K562 (cell line): ENCODE measurements at regions not wholly inside any gene's neighbourhood (a gene's known extent, or its start where the extent isn't known, plus 50 kb on each side); places are given as distances from the start of the nearest gene placed in this dataset.
A peak's percentile ranks its signal among the peaks of the same experiment; 100 is the strongest.

Source experiments
- ATF6 ChIP-seq: sonication (generic); formaldehyde crosslinking; IDR thresholded peaks from 2 replicates; pipeline ENCODE4 v1.4.0; 2020; ENCODE audit warnings: mild to moderate bottlenecking, missing genetic modification reagents
- BACH1 ChIP-seq: fragments of 200-800 bp; sonication (Bioruptor generic); IDR thresholded peaks from 2 replicates; pipeline ENCODE4 v1.6.1; 2016; ENCODE audit warnings: missing genetic modification characterization, missing compliant biosample characterization
- BRF2 ChIP-seq: IDR thresholded peaks from 3 replicates; pipeline ENCODE4 v1.6.1; 2011; ENCODE audit warnings: borderline replicate concordance, mild to moderate bottlenecking; ENCODE audit not compliant: insufficient read length, insufficient read depth
- CHD1 ChIP-seq: fragments of 200-600 bp; sonication (generic); IDR thresholded peaks from one replicate; pipeline ENCODE4 v1.6.1; 2012; ENCODE audit warnings: mild to moderate bottlenecking, moderate library complexity, low read length, inconsistent platforms
- E2F1 ChIP-seq: sonication (generic); formaldehyde crosslinking; IDR thresholded peaks from 2 replicates; pipeline ENCODE4 v1.8.1; 2023; ENCODE audit warnings: mild to moderate bottlenecking, missing genetic modification reagents, moderate library complexity
- FOXM1 ChIP-seq, 2 experiments: fragments of 450-650 bp in 1 of 2; sonication (generic) in 1 of 2; formaldehyde crosslinking in 1 of 2; IDR thresholded peaks; 2 replicates each; pipeline versions ENCODE4 v1.6.1 to v1.9.0; 2017 to 2022; ENCODE audit warnings: low read depth in 2 of 2, mild to moderate bottlenecking in 2 of 2, missing genetic modification reagents in 1 of 2, moderate library complexity in 1 of 2
- GABPB2 ChIP-seq: fragments of 250-450 bp; sonication (Bioruptor Pico); conservative IDR thresholded peaks from 2 replicates; pipeline ENCODE4 v1.5.1; 2021; ENCODE audit warnings: mild to moderate bottlenecking
- HDAC1 ChIP-seq, 2 experiments: fragments of 450-650 bp; IDR thresholded peaks; 2 replicates each; pipeline ENCODE4 v1.6.1; 2016 to 2017; ENCODE audit warnings: inconsistent platforms in 1 of 2, mild to moderate bottlenecking in 1 of 2, moderate library complexity in 1 of 2
- MAFF ChIP-seq: IDR thresholded peaks from 2 replicates; pipeline ENCODE4 v1.6.1; 2012; ENCODE audit warnings: low read length, improper control_type of control experiment
- MAFG ChIP-seq: fragments of 450-650 bp; conservative IDR thresholded peaks from 2 replicates; pipeline ENCODE4 v1.6.1; 2016; ENCODE audit warnings: missing genetic modification characterization, missing compliant biosample characterization
- MBD2 ChIP-seq: sonication (generic); IDR thresholded peaks from 2 replicates; pipeline ENCODE4 v1.6.1; 2016; ENCODE audit warnings: low read depth, borderline replicate concordance
- MEIS2 ChIP-seq: fragments of 450-650 bp; IDR thresholded peaks from 2 replicates; pipeline ENCODE4 v1.6.1; 2014; ENCODE audit warnings: mild to moderate bottlenecking; ENCODE audit not compliant: partially characterized antibody
- NCOA1 ChIP-seq: fragments of 450-650 bp; IDR thresholded peaks from 2 replicates; pipeline ENCODE4 v1.6.1; 2016; ENCODE audit warnings: low read depth
- POLR2AphosphoS2 ChIP-seq: IDR thresholded peaks from 2 replicates; pipeline ENCODE4 v1.6.1; 2012; ENCODE audit warnings: low read length, improper control_type of control experiment
- RBM34 ChIP-seq: fragments of 200-400 bp; formaldehyde crosslinking; IDR thresholded peaks from 2 replicates; pipeline ENCODE4 v1.6.1; 2018; ENCODE audit warnings: low read length, borderline replicate concordance; ENCODE audit not compliant: insufficient read depth
- SMC3 ChIP-seq: conservative IDR thresholded peaks from 2 replicates; pipeline ENCODE4 v1.6.1; 2011; ENCODE audit warnings: low read depth, low read length, improper control_type of control experiment; ENCODE audit not compliant: insufficient read depth
- SP2 ChIP-seq: IDR thresholded peaks from 2 replicates; pipeline ENCODE4 v1.6.1; 2011; ENCODE audit warnings: mild to moderate bottlenecking, low read depth, low read length, moderate library complexity; ENCODE audit not compliant: poor library complexity, severe bottlenecking; ENCODE audit errors: extremely low read depth
- U2AF2 ChIP-seq: fragments of 200-400 bp; formaldehyde crosslinking; optimal IDR thresholded peaks from 2 replicates; pipeline ENCODE3; 2017; ENCODE audit warnings: low read depth, mild to moderate bottlenecking, low read length
- VEZF1 ChIP-seq: fragments of 200-800 bp; sonication (Bioruptor generic); IDR thresholded peaks from 2 replicates; pipeline ENCODE4 v1.6.1; 2017; ENCODE audit warnings: missing genetic modification characterization, missing compliant biosample characterization
- ZNF140 ChIP-seq: fragments of 250-450 bp; sonication (Bioruptor Pico); IDR thresholded peaks from 2 replicates; pipeline ENCODE4 v1.8.0; 2021; ENCODE audit warnings: moderate library complexity, mild to moderate bottlenecking, inconsistent platforms
- ZNF316 ChIP-seq: fragments of 450-650 bp; IDR thresholded peaks from 2 replicates; pipeline ENCODE4 v1.6.1; 2016
- ZNF444 ChIP-seq: fragments of 250-450 bp; sonication (Bioruptor Pico); IDR thresholded peaks from 2 replicates; pipeline ENCODE4 v1.4.0; 2020; ENCODE audit warnings: mild to moderate bottlenecking, moderate library complexity

GRCh38 chr3:178217479-178217878 is 318.8 kb upstream of the KCNMB2 start (continued):
- TF ChIP-seq SP2 (no peak), HDAC1 (IDR thresholded peaks at IDR 0.05) (no peak), NCOA1 (no peak), MBD2 (no peak), POLR2AphosphoS2 (no peak), SMC3 (no peak), U2AF2 (no peak), GABPB2 (no peak), RBM34 (no peak), ZNF316 (peak; percentile 92), VEZF1 (CRISPR knock-in tag) (no peak), BACH1 (tag) (no peak), FOXM1 (IDR thresholded peaks at IDR 0.05; ENCODE audit: low read depth) (no peak), FOXM1 (CRISPR knock-in tag; IDR thresholded peaks at IDR 0.05; ENCODE audit: low read depth) (no peak), CHD1 (no peak), ZNF444 (CRISPR knock-in tag) (no peak), ZNF140 (CRISPR knock-in tag) (no peak), ATF6 (CRISPR knock-in tag) (no peak), MAFG (tag) (peak; percentile 80), MEIS2 (peak; percentile 41), MAFF (peak; percentile 75), E2F1 (CRISPR knock-in tag) (no peak), BRF2 (no peak)
